ENCODE measurements at regions not wholly inside any gene's neighbourhood (a gene's known extent, or its start where the extent isn't known, plus 50 kb on each side); places are given as distances from the start of the nearest gene placed in this dataset.

GRCh38 chr1:239952348-239953308 is 139.1 kb upstream of the FMN2 start:
- no peak for TF ChIP-seq CTCF (IDR thresholded peaks at IDR 0.05; ENCODE audit: insufficient read depth, low read length, poor library complexity, severe bottlenecking)
- no peak for TF ChIP-seq EZH2phosphoT487 (conservative IDR thresholded peaks at IDR 0.05; ENCODE audit: low read length)
